H9 (cell line): ENCODE measurements at regions not wholly inside any gene's neighbourhood (a gene's known extent, or its start where the extent isn't known, plus 50 kb on each side); places are given as distances from the start of the nearest gene placed in this dataset.

ENCODE experiments used
- DNase-seq: peaks from one replicate; pipeline ENCODE4 v3.0.0-alpha.2; 2017
- H2AFZ ChIP-seq: one replicate; pipeline ENCODE4 v1.6.1; 2013; ENCODE audit warnings: mild to moderate bottlenecking, low read length, control low read depth, moderate library complexity
- H2AK5ac ChIP-seq: 2 replicates; pipeline ENCODE4 v1.6.1; 2013; ENCODE audit warnings: low read length, control low read depth, mixed read lengths; ENCODE audit not compliant: insufficient read length
- H2BK120ac ChIP-seq: one replicate; pipeline ENCODE4 v1.6.1; 2013; ENCODE audit warnings: low read depth, mild to moderate bottlenecking, low read length, control low read depth, inconsistent platforms; ENCODE audit not compliant: poor library complexity, severe bottlenecking
- H2BK12ac ChIP-seq: 2 replicates; pipeline ENCODE4 v1.6.1; 2013; ENCODE audit warnings: low read length, control low read depth, mixed read lengths, low read depth; ENCODE audit not compliant: insufficient read length
- H2BK15ac ChIP-seq: 2 replicates; pipeline ENCODE4 v1.6.1; 2013; ENCODE audit warnings: low read depth, low read length, control low read depth
- H2BK20ac ChIP-seq: one replicate; pipeline ENCODE4 v1.6.1; 2013; ENCODE audit warnings: low read depth, mild to moderate bottlenecking, low read length, control low read depth, inconsistent platforms; ENCODE audit not compliant: poor library complexity, severe bottlenecking
- H2BK5ac ChIP-seq: 2 replicates; pipeline ENCODE4 v1.6.1; 2013; ENCODE audit warnings: low read length, control low read depth, mixed read lengths; ENCODE audit not compliant: insufficient read length
- H3K14ac ChIP-seq: 2 replicates; pipeline ENCODE4 v1.6.1; 2013; ENCODE audit warnings: low read length, control low read depth; ENCODE audit not compliant: insufficient read depth
- H3K18ac ChIP-seq: 2 replicates; pipeline ENCODE4 v1.6.1; 2013; ENCODE audit warnings: low read depth, mild to moderate bottlenecking, mixed read lengths, low read length, control low read depth; ENCODE audit not compliant: insufficient read length
- H3K23ac ChIP-seq: 2 replicates; pipeline ENCODE4 v1.6.1; 2013; ENCODE audit warnings: low read length, control low read depth, mixed read lengths, low read depth; ENCODE audit not compliant: insufficient read length
- H3K23me2 ChIP-seq: 2 replicates; pipeline ENCODE4 v1.6.1; 2013; ENCODE audit warnings: low read depth, mild to moderate bottlenecking, mixed read lengths, low read length, control low read depth; ENCODE audit not compliant: insufficient read length, poor library complexity, severe bottlenecking
- H3K27ac ChIP-seq: 2 replicates; pipeline ENCODE4 v1.5.1; 2013; ENCODE audit warnings: low read length, control low read depth, mixed read lengths, low read depth; ENCODE audit not compliant: insufficient read length
- H3K27me3 ChIP-seq: 2 replicates; pipeline ENCODE4 v1.6.1; 2013; ENCODE audit warnings: low read length, control low read depth, inconsistent platforms; ENCODE audit not compliant: insufficient read depth
- H3K4ac ChIP-seq: 2 replicates; pipeline ENCODE4 v1.6.1; 2013; ENCODE audit warnings: low read depth, mild to moderate bottlenecking, control low read depth, inconsistent platforms, low read length, moderate library complexity
- H3K4me1 ChIP-seq: 2 replicates; pipeline ENCODE4 v1.6.1; 2013; ENCODE audit warnings: low read length, control low read depth, inconsistent platforms; ENCODE audit not compliant: insufficient read depth
- H3K4me2 ChIP-seq: 2 replicates; pipeline ENCODE4 v1.6.1; 2013; ENCODE audit warnings: low read length, control low read depth, mixed read lengths; ENCODE audit not compliant: insufficient read length, insufficient read depth
- H3K56ac ChIP-seq: 2 replicates; pipeline ENCODE4 v1.6.1; 2013; ENCODE audit warnings: low read depth, mild to moderate bottlenecking, mixed read lengths, low read length, control low read depth; ENCODE audit not compliant: insufficient read length
- H3K79me1 ChIP-seq: 2 replicates; pipeline ENCODE4 v1.6.1; 2013; ENCODE audit warnings: low read depth, mild to moderate bottlenecking, moderate library complexity, low read length, control low read depth, inconsistent platforms; ENCODE audit not compliant: insufficient read depth, poor library complexity, severe bottlenecking
- H3K79me2 ChIP-seq: 2 replicates; pipeline ENCODE4 v1.6.1; 2013; ENCODE audit warnings: low read length, control low read depth, inconsistent platforms; ENCODE audit not compliant: insufficient read depth
- H3K9ac ChIP-seq: 2 replicates; pipeline ENCODE4 v1.6.1; 2013; ENCODE audit warnings: low read length, control low read depth, mixed read lengths; ENCODE audit not compliant: insufficient read length; ENCODE audit errors: extremely low read depth
- H3K9me3 ChIP-seq: one replicate; pipeline ENCODE4 v1.6.1; 2013; ENCODE audit warnings: low read depth, low read length, inconsistent platforms; ENCODE audit not compliant: control insufficient read depth
- H3T11ph ChIP-seq: one replicate; pipeline ENCODE4 v1.6.1; 2013; ENCODE audit warnings: mild to moderate bottlenecking, low read length, control low read depth, inconsistent platforms
- H4K20me1 ChIP-seq: one replicate; pipeline ENCODE4 v1.6.1; 2013; ENCODE audit not compliant: control insufficient read depth, insufficient read length, insufficient read depth
- H4K5ac ChIP-seq: 2 replicates; pipeline ENCODE4 v1.6.1; 2013; ENCODE audit warnings: low read depth, mild to moderate bottlenecking, mixed read lengths, low read length, control low read depth; ENCODE audit not compliant: insufficient read length
- H4K8ac ChIP-seq: replicated peaks from 2 replicates; pipeline ENCODE4 v1.6.1; 2013; ENCODE audit warnings: low read length, control low read depth, mixed read lengths, low read depth; ENCODE audit not compliant: insufficient read length
- H4K91ac ChIP-seq: 2 replicates; pipeline ENCODE4 v1.6.1; 2013; ENCODE audit warnings: low read depth, mild to moderate bottlenecking, moderate library complexity, mixed read lengths, low read length, control low read depth; ENCODE audit not compliant: insufficient read length
- H3K27ac Mint-ChIP-seq, 3 experiments: 2 replicates in 2 of 3; 3 replicates in 1 of 3; pipeline ENCODE4 v1.8.0; 2020 to 2021; ENCODE audit warnings: mixed read lengths in 3 of 3, mild to moderate bottlenecking in 1 of 3, moderate library complexity in 1 of 3
- H3K27me3 Mint-ChIP-seq: 2 replicates; pipeline ENCODE4 v1.8.0; 2021; ENCODE audit warnings: low read depth, mild to moderate bottlenecking, moderate library complexity, mixed read lengths
- H3K36me3 Mint-ChIP-seq, 3 experiments: 2 replicates in 2 of 3; 3 replicates in 1 of 3; pipeline ENCODE4 v1.8.0; 2020 to 2021; ENCODE audit warnings: low read depth in 3 of 3, mixed read lengths in 3 of 3; ENCODE audit not compliant: insufficient read depth in 1 of 3
- H3K4me1 Mint-ChIP-seq, 2 experiments: 2 replicates each; pipeline ENCODE4 v1.8.0; 2020; ENCODE audit warnings: mixed read lengths in 2 of 2
- H3K4me3 Mint-ChIP-seq, 2 experiments: 2 replicates in 1 of 2; 3 replicates in 1 of 2; pipeline ENCODE4 v1.8.0; 2020 to 2021; ENCODE audit warnings: mild to moderate bottlenecking in 2 of 2, mixed read lengths in 2 of 2, moderate library complexity in 1 of 2
- H3K9me3 Mint-ChIP-seq, 2 experiments: 2 replicates in 1 of 2; 3 replicates in 1 of 2; pipeline ENCODE4 v1.8.0; 2020; ENCODE audit warnings: mild to moderate bottlenecking in 2 of 2, mixed read lengths in 2 of 2, moderate library complexity in 1 of 2
- WGBS: extraction: QIAGEN DNeasy Blood & Tissue Kit; methylation state at CpG from one replicate; pipeline ENCODE4 v1.1.7; 2013; ENCODE audit warnings: missing lambda C conversion rate, low lambda C conversion rate, mixed read lengths; ENCODE audit not compliant: insufficient read length; ENCODE audit errors: extremely low coverage; 5-methylcytosine and 5-hydroxymethylcytosine counted together
- TF ChIP-seq, protein P1 (sequence below): fragments of 200-600 bp; sonication (generic); conservative IDR thresholded peaks from 3 replicates; pipeline ENCODE4 v1.8.0; 2021; ENCODE audit warnings: antibody characterized with exemption, mild to moderate bottlenecking

DNA sequence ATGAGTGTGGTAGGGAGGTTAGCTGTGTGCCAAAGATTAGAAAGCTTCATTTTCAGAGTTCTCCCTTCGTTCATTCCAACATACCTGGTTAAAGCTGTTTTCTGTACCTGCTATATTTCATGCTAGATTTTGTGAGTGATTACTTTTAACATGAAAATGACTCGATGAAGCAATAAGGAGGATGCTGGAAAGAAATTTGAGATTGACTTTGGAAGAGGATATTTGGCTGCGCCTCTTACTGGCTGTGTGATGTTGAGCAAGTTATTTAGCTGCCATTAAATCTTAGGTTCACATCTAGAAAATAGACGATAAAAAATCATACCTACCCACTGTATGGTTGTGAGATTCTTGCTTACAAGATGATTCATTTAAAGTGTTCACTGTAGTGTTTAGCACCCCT lies 288.7 kb downstream of the ZIC4 start:
- H3K23ac ChIP-seq, result no peak overlapping the region
- H3K36me3 Mint-ChIP-seq, result no peaks in the 10 kb centered on the region
- H3K4ac ChIP-seq, result no peak overlapping the region
- H3K56ac ChIP-seq, result no peak overlapping the region
- H2AFZ ChIP-seq, result no peak overlapping the region
- no peak overlapping the region for H2BK120ac ChIP-seq
- H2BK5ac ChIP-seq, result no peak overlapping the region
- WGBS, result no CpG with 5 or more reads among the region's 4 CpGs
- no peak overlapping the region for H3K4me2 ChIP-seq
- no peaks in the 10 kb centered on the region for H3K79me2 ChIP-seq
- H4K20me1 ChIP-seq, result no peaks in the 10 kb centered on the region
- H3K18ac ChIP-seq, result no peak overlapping the region
- no peaks in the 10 kb centered on the region for H3K79me1 ChIP-seq
- H3K9me3 Mint-ChIP-seq, result no peaks in the 10 kb centered on the region; a peak in 1 of 5 replicates
- H3K4me1 Mint-ChIP-seq, result no peaks in the 10 kb centered on the region
- H2BK15ac ChIP-seq, result no peak overlapping the region
- H3K9me3 ChIP-seq, result no peaks in the 10 kb centered on the region
- H4K91ac ChIP-seq, result no peak overlapping the region
- no peaks in the 10 kb centered on the region for H3K27me3 Mint-ChIP-seq
- no peaks in the 10 kb centered on the region for H3K27me3 ChIP-seq
- H4K8ac ChIP-seq, result no peak overlapping the region
- no peak overlapping the region for H3K4me3 Mint-ChIP-seq
- no peak overlapping the region for H4K5ac ChIP-seq
- no peak overlapping the region for H3K14ac ChIP-seq
- no peaks in the 10 kb centered on the region for H3K23me2 ChIP-seq
- TF ChIP-seq, protein P1, sequence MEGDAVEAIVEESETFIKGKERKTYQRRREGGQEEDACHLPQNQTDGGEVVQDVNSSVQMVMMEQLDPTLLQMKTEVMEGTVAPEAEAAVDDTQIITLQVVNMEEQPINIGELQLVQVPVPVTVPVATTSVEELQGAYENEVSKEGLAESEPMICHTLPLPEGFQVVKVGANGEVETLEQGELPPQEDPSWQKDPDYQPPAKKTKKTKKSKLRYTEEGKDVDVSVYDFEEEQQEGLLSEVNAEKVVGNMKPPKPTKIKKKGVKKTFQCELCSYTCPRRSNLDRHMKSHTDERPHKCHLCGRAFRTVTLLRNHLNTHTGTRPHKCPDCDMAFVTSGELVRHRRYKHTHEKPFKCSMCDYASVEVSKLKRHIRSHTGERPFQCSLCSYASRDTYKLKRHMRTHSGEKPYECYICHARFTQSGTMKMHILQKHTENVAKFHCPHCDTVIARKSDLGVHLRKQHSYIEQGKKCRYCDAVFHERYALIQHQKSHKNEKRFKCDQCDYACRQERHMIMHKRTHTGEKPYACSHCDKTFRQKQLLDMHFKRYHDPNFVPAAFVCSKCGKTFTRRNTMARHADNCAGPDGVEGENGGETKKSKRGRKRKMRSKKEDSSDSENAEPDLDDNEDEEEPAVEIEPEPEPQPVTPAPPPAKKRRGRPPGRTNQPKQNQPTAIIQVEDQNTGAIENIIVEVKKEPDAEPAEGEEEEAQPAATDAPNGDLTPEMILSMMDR, result no peak
- DNase-seq, result no peak
- no peak overlapping the region for H3K27ac Mint-ChIP-seq
- H2AK5ac ChIP-seq, result no peak overlapping the region
- H2BK20ac ChIP-seq, result no peak overlapping the region
- no peaks in the 10 kb centered on the region for H3K4me1 ChIP-seq
- H3T11ph ChIP-seq, result no peak overlapping the region
- no peak overlapping the region for H2BK12ac ChIP-seq
- H3K27ac ChIP-seq, result no peak overlapping the region
- H3K9ac ChIP-seq, result no peak overlapping the region
